ENCODE measurements at regions not wholly inside any gene's neighbourhood (a gene's known extent, or its start where the extent isn't known, plus 50 kb on each side); places are given as distances from the start of the nearest gene placed in this dataset.

- TF ChIP-seq CTCF (conservative IDR thresholded peaks at IDR 0.05; ENCODE audit: low read length) (no peak), EZH2phosphoT487 (IDR thresholded peaks at IDR 0.05; ENCODE audit: borderline replicate concordance) (no peak)
Observed at GRCh38 chr16:14337303-14338191, 266.4 kb downstream of the MRTFB start.

Measured in Loucy (cell line).